Lung (tissue), 11 donors: ENCODE measurements at regions not wholly inside any gene's neighbourhood (a gene's known extent, or its start where the extent isn't known, plus 50 kb on each side); places are given as distances from the start of the nearest gene placed in this dataset.
A peak's percentile ranks its signal among the peaks of the same experiment; 100 is the strongest.
"Not testable (repeated sequence)": the region's sequence is repeated elsewhere in the genome, so short reads cannot be mapped to it uniquely, and the experiment has no call there.

ENCODE experiments used
- ATAC-seq: fragments of 200-7000 bp; cut with Tn5 transposase; one replicate; pipeline ENCODE4 v1.9.1; 2020; ENCODE audit warnings: moderate number of reproducible peaks; ENCODE audit not compliant: insufficient read depth, low FRiP score
- DNase-seq, 3 donors: peaks; one replicate each; pipeline ENCODE4 v3.0.0-alpha.2; 2013 to 2017
- H3K27ac ChIP-seq, 2 donors: one replicate each; pipeline ENCODE4 v1.5.1; 2013; ENCODE audit warnings: mild to moderate bottlenecking in 2 of 2, moderate library complexity in 2 of 2, control low read depth in 1 of 2, inconsistent platforms in 1 of 2, low read depth in 1 of 2, low read length in 1 of 2
- H3K27me3 ChIP-seq, 3 donors: one replicate each; pipeline ENCODE4 v1.5.1; 2013; ENCODE audit warnings: low read length in 2 of 3; ENCODE audit not compliant: control insufficient read depth in 3 of 3, insufficient read depth in 3 of 3
- H3K36me3 ChIP-seq, 4 donors: one replicate each; pipeline ENCODE4 v1.5.1; 2013; ENCODE audit warnings: low read length in 4 of 4, mild to moderate bottlenecking in 1 of 4, moderate library complexity in 1 of 4; ENCODE audit not compliant: control insufficient read depth in 4 of 4, insufficient read depth in 4 of 4
- H3K4me1 ChIP-seq, 5 donors: one replicate each; pipeline ENCODE4 v1.5.1; 2013; ENCODE audit warnings: low read length in 5 of 5, mild to moderate bottlenecking in 2 of 5, moderate library complexity in 1 of 5; ENCODE audit not compliant: control insufficient read depth in 5 of 5, insufficient read depth in 5 of 5
- H3K4me3 ChIP-seq: one replicate; pipeline ENCODE4 v1.5.1; 2013; ENCODE audit warnings: mild to moderate bottlenecking, control low read depth, moderate library complexity
- H3K9ac ChIP-seq, 2 donors: one replicate each; pipeline ENCODE4 v1.5.1; 2013; ENCODE audit warnings: low read length in 2 of 2, control low read depth in 1 of 2; ENCODE audit not compliant: insufficient read depth in 1 of 2
- H3K9me3 ChIP-seq, 4 donors: one replicate each; pipeline ENCODE4 v1.5.1; 2013; ENCODE audit warnings: low read length in 3 of 4, mild to moderate bottlenecking in 1 of 4, moderate library complexity in 1 of 4; ENCODE audit not compliant: control insufficient read depth in 4 of 4, insufficient read depth in 3 of 4
- CTCF ChIP-seq: IDR thresholded peaks from 2 replicates; pipeline ENCODE4 v1.5.1; 2012; ENCODE audit warnings: mild to moderate bottlenecking; ENCODE audit errors: control extremely low read depth, extremely low read depth
- WGBS, 2 donors: extraction: QIAGEN DNeasy Blood & Tissue Kit; methylation state at CpG; one replicate each; pipeline ENCODE4 v1.1.7; 2013; 5-methylcytosine and 5-hydroxymethylcytosine counted together
- donor health status: control.
- donor health status: control.
- donor health status: Bipolar disorder and iron deficiency.
- donor health status: healthy.
- donor health status: DM: yes; HTN: yes; CAD: no.

DNA sequence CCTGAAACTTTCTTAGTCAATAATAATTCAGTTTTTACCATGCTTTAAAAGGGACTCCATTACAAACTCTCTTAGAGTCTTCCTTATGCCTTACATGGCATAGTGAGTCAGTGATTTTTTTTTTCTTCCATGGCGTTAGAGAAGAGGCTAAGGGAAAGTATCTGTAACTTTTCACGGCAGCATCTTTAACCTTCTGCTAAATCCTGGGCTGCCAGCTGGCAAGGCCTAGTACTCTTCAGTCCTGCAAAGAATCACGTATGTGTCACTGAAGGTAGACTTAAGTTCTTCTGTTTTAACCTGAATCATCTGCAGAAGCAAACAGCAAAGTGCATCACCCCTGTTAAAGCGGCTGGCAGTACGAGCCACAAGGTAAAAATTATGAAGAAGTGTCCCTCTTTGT lies 286.3 kb upstream of the FN1 start:
- Histone ChIP-seq H3K36me3 (no peaks in the 10 kb centered on the region), H3K9ac (no peak overlapping the region), H3K27ac (no peak overlapping the region), H3K27me3 (no peaks in the 10 kb centered on the region), H3K9me3 (peaks cover 0 to 2% (median 0%) of the 10 kb centered on the region in 4 donors), H3K4me1 (peaks cover 0 to 26% (median 6%) of the 10 kb centered on the region in 5 donors), H3K4me3 (no peak overlapping the region)
- WGBS, 2 donors: 92% methylated on average over 5 of the region's 5 CpGs
- DNase-seq (no peak), ATAC-seq (no peak)
- TF ChIP-seq CTCF: no peak

- not testable (repeated sequence) for H3K9me3 ChIP-seq, H3K36me3 ChIP-seq, H3K27ac ChIP-seq, H3K27me3 ChIP-seq, H3K9ac ChIP-seq, ATAC-seq, H3K4me3 ChIP-seq, DNase-seq
- peaks cover 0 to 32% (median 6%) of the 10 kb centered on the region in 5 donors for H3K4me1 ChIP-seq
- 96 to 100% methylated on average over 1 of the region's 1 CpG for WGBS, 2 donors
Observed at GRCh38 chr2:215721515-215721914, 285.6 kb upstream of the FN1 start.

DNA sequence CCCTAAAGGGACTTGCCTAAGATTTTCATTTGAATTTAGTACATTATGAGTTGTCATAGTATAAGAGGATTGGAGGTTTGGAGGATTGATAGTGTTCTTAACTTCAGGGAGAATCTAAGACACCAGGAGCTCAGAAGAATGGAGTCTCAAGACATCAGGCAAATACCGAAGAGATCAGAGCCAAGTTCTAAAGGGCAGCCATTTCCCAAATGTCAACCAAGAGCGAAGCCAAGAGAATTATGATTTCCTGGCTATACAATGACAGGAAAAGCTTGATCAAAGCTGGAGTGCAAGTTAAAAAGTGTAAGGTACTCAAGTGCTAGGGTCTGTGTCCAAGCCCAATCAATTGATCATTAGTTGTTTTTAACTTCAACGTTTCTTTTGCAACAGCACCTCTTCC lies 283.0 kb upstream of the FN1 start:
- DNase-seq: peak in 1 of 3 donors; percentile 57
- no peaks in the 10 kb centered on the region for H3K27me3 ChIP-seq
- no peak overlapping the region for H3K9ac ChIP-seq
- H3K9me3 ChIP-seq: no peaks in the 10 kb centered on the region
- no peak overlapping the region for H3K4me3 ChIP-seq
- no peak for ATAC-seq
- no peaks in the 10 kb centered on the region for H3K36me3 ChIP-seq
- no peak for TF ChIP-seq CTCF
- peaks cover 0 to 38% (median 6%) of the 10 kb centered on the region in 5 donors for H3K4me1 ChIP-seq
- no peak overlapping the region for H3K27ac ChIP-seq
- WGBS, 2 donors: 46 to 49% methylated on average over 3 of the region's 3 CpGs

- peak in 2 of 3 donors; percentile 73 to 83 for DNase-seq
- Histone ChIP-seq H3K4me1 (peaks cover 0 to 42% (median 6%) of the 10 kb centered on the region in 5 donors), H3K36me3 (no peaks in the 10 kb centered on the region), H3K27ac (peak overlapping the region in 1 of 2 donors; percentile 17), H3K9ac (peak overlapping the region in 1 of 2 donors; percentile 59), H3K27me3 (no peaks in the 10 kb centered on the region), H3K9me3 (no peaks in the 10 kb centered on the region), H3K4me3 (no peak overlapping the region)
- no peak for ATAC-seq
- TF ChIP-seq CTCF: no peak
- 55 to 78% methylated on average over 2 of the region's 2 CpGs for WGBS, 2 donors
Observed at GRCh38 chr2:215718436-215718835, 282.6 kb upstream of the FN1 start.
